ENCODE measurements at regions not wholly inside any gene's neighbourhood (a gene's known extent, or its start where the extent isn't known, plus 50 kb on each side); places are given as distances from the start of the nearest gene placed in this dataset.
"Not testable (repeated sequence)": the region's sequence is repeated elsewhere in the genome, so short reads cannot be mapped to it uniquely, and the experiment has no call there.

DNA sequence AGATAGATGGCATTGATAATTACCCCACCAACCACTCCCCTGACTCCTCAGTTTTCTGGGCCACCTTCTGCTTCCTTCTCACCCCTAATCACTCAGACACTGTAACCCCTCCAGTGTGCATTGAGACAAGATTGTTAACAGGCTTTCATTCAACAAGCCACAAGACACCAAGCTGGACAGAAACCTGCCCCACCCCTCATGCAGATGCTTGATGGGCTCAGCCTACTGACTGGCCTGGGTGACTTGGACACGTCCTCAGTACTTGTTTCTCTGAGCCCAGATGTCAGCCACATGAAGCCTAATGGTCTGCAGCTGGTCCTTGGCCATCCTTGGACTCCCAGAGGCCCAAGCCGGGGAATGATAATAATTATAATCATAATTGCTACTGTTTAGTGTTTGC is 71.4 kb upstream of the SMIM23 start:
- intact Hi-C loops (cut with DNase I) = no loop called here
- no peak for DNase-seq (ENCODE audit: low spot score)

DNA sequence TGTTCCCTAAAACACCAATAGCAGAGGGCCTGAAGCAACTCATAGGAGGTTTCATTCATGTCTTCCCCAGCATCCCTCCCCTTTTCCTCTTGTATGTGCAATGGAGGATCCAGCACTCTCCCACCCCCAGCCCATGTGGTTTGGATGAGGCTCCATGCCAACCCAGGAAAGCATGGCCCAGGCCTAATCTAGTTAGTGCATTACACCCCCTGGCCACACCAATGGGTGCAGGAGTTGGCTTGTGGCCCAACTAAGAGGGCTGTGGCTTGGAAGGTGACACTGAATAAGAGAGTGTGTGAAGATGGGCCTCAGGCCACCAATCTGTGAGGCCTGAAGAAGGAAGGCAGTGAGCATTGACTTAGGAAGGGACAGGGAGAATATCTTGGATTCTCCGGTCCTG is 70.8 kb upstream of the SMIM23 start:
- no peak for DNase-seq (ENCODE audit: low spot score)
- intact Hi-C loops (cut with DNase I) = no loop called here

DNA sequence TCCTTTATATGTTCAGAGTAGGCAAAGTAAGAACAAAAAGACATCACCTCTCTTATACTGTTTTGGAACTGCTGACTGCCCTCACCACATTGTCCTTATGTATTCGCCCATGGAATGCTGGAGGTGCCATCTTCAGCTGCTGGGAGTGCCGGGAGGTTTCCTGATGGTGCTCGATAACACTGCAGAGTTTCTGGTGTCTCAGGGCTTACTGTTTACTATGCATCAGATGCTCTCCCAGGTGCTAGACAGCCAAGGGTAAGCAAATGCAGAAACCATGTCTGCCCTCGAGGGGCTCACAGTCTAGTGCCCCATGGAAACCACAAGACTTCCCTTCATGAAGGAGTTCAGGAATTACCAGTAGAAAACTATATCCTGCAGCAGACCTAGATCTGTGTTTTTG is 70.1 kb upstream of the SMIM23 start:
- intact Hi-C loops (cut with DNase I) = no loop called here
- DNase-seq (ENCODE audit: low spot score) = no peak

DNA sequence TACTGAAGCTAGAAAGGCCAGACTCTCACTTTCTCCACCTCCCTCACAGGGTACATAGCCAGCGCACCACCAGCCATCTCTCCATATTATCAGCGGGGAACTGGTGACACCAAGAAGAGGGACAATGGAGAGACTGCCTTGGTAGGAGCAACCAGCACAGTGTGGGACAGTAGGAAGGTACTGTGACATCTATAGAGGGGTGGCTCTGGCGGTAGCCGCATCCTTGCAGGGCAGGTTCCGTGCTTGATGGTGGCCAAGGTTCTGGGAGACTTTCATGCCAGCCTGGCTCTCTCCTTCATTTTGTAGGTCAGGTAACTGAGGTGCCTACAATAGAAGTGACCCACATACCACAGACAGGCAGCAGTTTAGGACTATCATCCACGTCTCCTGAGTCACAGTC is 65.5 kb upstream of the SMIM23 start:
- no peak for DNase-seq (ENCODE audit: low spot score)
- intact Hi-C loops (cut with DNase I) = no loop called here

GRCh38 chr5:171721464-171721863 is 64.2 kb upstream of the SMIM23 start:
- intact Hi-C loops (cut with DNase I) = no loop called here
- DNase-seq (ENCODE audit: low spot score) = no peak

DNA sequence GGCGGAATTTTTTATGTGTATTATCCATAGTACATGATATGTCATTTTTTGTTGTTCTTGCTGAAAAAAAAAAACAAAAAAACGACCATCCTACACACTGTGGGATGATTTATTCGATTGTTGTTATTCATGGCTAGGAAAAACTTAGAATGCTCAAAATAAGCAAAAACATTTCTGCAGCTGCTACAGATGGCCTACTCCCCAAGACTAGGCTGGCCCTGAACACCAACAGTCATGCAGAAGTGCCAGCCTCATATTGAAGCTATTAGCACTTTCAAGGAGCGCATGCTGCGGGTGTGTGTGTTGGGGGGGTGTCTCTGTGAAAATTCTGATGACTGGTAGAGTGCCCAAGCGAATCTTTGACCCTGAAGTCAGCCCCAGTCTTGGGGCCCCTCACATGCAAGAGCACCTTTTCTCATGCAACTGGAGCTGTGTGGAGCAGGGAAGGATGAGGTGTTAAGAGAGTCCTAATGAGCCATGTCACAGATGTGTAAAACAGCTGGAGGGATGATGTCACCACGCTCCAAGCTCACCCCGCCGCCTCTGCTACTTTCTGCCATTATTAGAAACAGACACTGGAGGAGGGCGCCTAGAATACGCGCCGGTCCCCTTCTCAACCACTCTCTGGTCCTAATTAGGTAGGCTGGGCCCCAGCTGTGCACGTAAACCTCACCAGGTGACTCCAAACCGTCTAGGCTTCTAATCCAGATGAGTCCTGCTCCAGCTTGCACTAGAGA is 61.0 kb upstream of the SMIM23 start:
- intact Hi-C loops (cut with DNase I) = no loop called here
- no peak for DNase-seq (ENCODE audit: low spot score)

DNA sequence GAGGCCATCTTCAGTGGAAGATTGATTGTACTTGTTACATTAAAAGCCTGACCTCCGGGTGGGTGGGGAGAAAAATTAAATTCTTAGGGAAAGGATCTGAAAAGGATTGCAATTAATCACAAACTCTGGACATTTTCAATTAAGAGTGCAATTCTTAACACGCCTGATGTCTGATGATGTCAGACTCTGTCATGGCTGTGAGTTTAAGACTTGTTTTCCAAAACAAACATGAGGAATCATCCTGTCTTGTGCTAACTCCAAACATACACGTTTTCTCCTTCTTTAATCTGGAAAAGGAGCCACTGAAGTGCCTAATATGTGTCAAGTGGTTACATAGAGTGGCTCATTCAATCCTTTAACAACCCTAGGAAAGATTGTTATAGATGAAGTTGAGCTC is 60.4 kb upstream of the SMIM23 start:
- intact Hi-C loops (cut with DNase I) = no loop called here
- no peak for DNase-seq (ENCODE audit: low spot score)

DNA sequence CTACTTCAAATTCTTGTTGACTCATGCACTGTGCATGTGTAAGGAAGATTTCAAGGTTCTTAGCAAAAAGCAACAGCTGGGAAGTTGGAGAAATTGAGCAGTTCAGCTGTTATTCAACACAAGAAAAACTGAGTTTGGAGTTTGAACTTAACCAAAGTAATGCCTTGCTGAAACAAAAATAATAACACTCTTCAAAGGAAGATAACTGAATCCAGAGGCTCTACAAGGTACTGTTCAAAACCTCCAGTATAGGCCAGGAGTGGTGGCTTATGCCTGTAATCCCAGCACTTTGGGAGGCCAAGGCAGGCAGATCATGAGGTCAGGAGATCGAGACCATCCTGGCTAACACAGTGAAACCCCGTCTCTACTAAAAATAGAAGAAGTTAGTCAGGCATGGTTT is 58.8 kb upstream of the SMIM23 start:
- DNase-seq (ENCODE audit: low spot score); intact Hi-C loops (cut with DNase I): not testable (repeated sequence)

DNA sequence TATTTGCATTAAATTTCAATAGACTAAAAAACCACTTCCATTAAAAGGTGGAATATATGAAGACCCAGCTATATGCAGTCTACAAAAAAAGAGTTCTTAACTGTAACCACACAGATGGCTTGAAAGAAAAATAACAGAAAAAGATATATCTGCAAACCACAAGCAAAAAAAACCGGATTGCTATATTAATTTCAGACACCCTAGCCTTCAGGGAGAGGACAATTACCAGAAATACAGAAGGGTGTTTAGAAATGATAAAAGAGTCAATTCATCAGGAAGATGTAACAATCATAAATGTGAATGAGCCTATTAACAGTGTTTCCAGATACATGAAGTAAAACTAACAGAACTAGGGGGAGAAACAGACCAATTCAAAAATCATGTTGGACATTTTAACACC is 56.9 kb upstream of the SMIM23 start:
- intact Hi-C loops (cut with DNase I) = no loop called here
- DNase-seq (ENCODE audit: low spot score) = no peak

All from posterior vena cava (tissue), 2 donors.